ENCODE measurements at regions not wholly inside any gene's neighbourhood (a gene's known extent, or its start where the extent isn't known, plus 50 kb on each side); places are given as distances from the start of the nearest gene placed in this dataset.

DNA sequence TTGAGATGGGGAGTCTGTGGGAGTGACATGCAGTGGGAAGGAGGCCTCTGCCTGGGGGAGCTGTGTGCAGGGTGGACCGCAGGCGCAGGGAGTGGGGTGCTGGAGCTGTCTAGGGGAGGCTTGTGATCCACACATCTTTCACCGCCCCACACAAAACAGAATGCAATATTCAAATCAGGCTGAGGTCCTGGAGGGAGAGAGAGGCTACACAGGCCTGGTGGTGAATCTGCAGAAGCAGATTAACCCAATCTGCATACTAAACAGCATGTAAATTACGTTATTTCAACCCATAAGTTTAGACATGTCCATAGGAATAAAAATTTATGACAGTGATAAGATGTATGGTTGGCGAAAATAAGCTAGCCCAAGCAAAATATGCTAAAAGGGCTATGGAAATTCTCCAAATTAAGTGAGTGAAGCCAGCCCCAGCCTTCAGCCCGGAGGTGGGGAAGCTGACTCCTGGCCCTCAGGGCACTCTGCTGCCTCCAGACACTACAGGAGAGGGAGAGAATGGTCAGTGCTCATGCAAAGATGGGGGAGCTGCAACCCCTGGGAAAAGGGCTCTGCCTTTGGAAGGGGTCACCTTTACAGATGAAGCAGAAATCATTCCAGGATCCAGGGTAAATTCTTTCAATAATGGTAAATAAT, 156.2 kb upstream of the CTTNBP2NL start:
- H3K9ac ChIP-seq (ENCODE audit: low read depth in 1 of 2, low read length in 2 of 2): no peak overlapping the region
- H3K27me3 ChIP-seq (ENCODE audit: control insufficient read depth in 2 of 2, insufficient read depth in 2 of 2, low read length in 2 of 2): no peaks in the 10 kb centered on the region
- H3K27ac ChIP-seq (ENCODE audit: low read depth in 2 of 2, low read length in 2 of 2): no peak overlapping the region
- peaks cover 0 to 3% of the 10 kb centered on the region in 2 donors for H3K4me1 ChIP-seq (ENCODE audit: control insufficient read depth in 2 of 2, insufficient read depth in 2 of 2, low read length in 2 of 2)
- no peaks in the 10 kb centered on the region for H3K36me3 ChIP-seq (ENCODE audit: control insufficient read depth in 2 of 2, insufficient read depth in 2 of 2, low read length in 2 of 2)
- no peak overlapping the region for H3K4me3 ChIP-seq (ENCODE audit: low read length in 2 of 2)
- no peaks in the 10 kb centered on the region for H3K9me3 ChIP-seq (ENCODE audit: control insufficient read depth in 2 of 2, low read length in 2 of 2)

DNA sequence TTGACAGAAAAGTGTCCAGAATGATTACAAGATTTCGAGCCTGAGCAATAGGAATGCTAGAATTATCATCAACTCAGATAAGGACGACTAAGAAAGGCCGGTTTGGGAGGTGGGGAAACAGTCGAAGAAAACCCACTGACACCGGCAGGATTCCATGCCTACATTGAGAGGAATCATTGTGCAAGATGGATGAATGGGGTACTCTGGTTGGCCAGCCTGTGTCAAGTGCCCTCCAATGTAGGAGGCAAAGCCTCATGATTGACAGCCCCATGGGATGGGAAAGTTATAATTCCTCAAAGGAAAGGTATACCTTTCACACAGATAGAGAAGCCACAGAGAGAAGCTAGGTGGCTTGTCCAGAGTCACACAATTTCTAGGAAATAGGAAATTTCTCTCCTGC, 153.5 kb upstream of the CTTNBP2NL start:
- H3K9ac ChIP-seq (ENCODE audit: low read depth in 1 of 2, low read length in 2 of 2): no peak overlapping the region

DNA sequence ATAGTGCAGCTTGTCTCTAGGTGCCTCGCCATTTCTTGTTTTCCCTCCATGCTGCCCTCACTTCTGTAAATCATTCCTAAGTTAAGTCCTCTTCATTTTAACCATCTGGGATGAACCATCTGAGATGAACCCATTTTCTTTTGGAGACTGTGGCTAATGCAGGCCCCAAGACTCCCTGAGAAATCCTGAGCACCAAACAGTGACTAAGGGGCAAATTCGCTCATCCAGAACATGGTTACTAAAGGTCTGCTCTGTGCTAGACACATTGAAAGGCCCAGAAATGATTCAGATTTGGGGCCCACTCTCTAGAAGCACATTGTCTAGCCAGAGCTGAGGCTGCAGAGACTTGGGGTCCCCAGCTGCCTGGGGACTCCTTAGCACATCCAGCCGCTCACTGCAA, 151.9 kb upstream of the CTTNBP2NL start:
- Histone ChIP-seq H3K9ac (ENCODE audit: low read depth in 1 of 2, low read length in 2 of 2) (no peak overlapping the region), H3K27me3 (ENCODE audit: control insufficient read depth in 2 of 2, insufficient read depth in 2 of 2, low read length in 2 of 2) (no peaks in the 10 kb centered on the region), H3K4me1 (ENCODE audit: control insufficient read depth in 2 of 2, insufficient read depth in 2 of 2, low read length in 2 of 2) (no peaks in the 10 kb centered on the region), H3K36me3 (ENCODE audit: control insufficient read depth in 2 of 2, insufficient read depth in 2 of 2, low read length in 2 of 2) (no peaks in the 10 kb centered on the region), H3K4me3 (ENCODE audit: low read length in 2 of 2) (no peak overlapping the region), H3K9me3 (ENCODE audit: control insufficient read depth in 2 of 2, low read length in 2 of 2) (no peaks in the 10 kb centered on the region), H3K27ac (ENCODE audit: low read depth in 2 of 2, low read length in 2 of 2) (no peak overlapping the region)

More for the DNA sequence above, 153.5 kb upstream of the CTTNBP2NL start:
- Histone ChIP-seq H3K4me3 (ENCODE audit: low read length in 2 of 2) (no peak overlapping the region), H3K4me1 (ENCODE audit: control insufficient read depth in 2 of 2, insufficient read depth in 2 of 2, low read length in 2 of 2) (peaks cover 0 to 3% of the 10 kb centered on the region in 2 donors), H3K36me3 (ENCODE audit: control insufficient read depth in 2 of 2, insufficient read depth in 2 of 2, low read length in 2 of 2) (no peaks in the 10 kb centered on the region), H3K27ac (ENCODE audit: low read depth in 2 of 2, low read length in 2 of 2) (no peak overlapping the region), H3K9me3 (ENCODE audit: control insufficient read depth in 2 of 2, low read length in 2 of 2) (no peaks in the 10 kb centered on the region), H3K27me3 (ENCODE audit: control insufficient read depth in 2 of 2, insufficient read depth in 2 of 2, low read length in 2 of 2) (no peaks in the 10 kb centered on the region)

DNA sequence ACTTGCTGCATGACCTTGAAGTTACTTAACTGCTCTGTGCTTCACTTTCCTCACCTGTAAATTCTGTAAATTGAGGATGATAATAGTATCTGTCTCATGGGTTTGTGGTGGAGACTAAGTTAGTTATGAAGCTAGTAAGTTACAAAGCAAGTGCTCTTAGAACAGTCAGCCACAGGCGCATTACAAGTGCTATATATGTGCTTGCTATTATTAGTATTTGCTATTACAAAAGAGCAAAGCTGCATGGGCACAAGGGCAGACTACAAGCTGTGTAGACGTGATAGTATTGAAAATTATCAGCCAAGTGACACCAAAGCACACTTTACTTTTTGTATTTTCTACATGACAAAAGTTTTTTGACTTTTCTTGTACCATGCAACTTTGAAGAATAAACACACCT, 150.9 kb upstream of the CTTNBP2NL start:
- Histone ChIP-seq H3K27me3 (ENCODE audit: control insufficient read depth in 2 of 2, insufficient read depth in 2 of 2, low read length in 2 of 2) (no peaks in the 10 kb centered on the region), H3K4me1 (ENCODE audit: control insufficient read depth in 2 of 2, insufficient read depth in 2 of 2, low read length in 2 of 2) (no peaks in the 10 kb centered on the region), H3K27ac (ENCODE audit: low read depth in 2 of 2, low read length in 2 of 2) (no peak overlapping the region), H3K9ac (ENCODE audit: low read depth in 1 of 2, low read length in 2 of 2) (no peak overlapping the region), H3K36me3 (ENCODE audit: control insufficient read depth in 2 of 2, insufficient read depth in 2 of 2, low read length in 2 of 2) (no peaks in the 10 kb centered on the region), H3K9me3 (ENCODE audit: control insufficient read depth in 2 of 2, low read length in 2 of 2) (no peaks in the 10 kb centered on the region), H3K4me3 (ENCODE audit: low read length in 2 of 2) (no peak overlapping the region)

DNA sequence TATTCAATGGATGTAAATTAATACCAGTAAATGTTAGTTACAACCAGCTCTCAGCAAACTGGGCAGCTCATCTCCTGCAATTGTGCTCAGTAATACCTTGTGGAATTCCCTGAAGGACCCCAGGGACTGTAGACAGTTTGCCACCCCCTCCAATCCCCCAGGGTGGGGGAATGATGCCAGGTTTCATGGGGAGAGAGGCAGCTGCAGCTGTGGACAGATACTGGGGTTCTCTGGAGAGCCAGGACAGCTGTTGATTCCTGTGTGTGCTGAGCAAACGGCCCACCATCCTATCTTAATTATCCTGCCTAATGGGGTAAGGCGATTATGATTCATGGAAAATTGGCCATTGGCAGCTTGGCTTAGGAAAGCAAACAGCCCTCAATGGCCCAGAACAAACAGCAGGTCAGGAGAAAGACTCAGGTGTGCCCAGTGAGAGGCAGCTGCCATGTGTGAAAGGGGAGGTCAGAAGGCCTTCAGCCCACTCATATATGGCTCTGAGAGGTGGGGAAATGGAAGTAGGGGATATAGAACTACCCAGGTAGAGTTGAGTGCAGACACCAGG, 148.9 kb upstream of the CTTNBP2NL start:
- Histone ChIP-seq H3K4me3 (ENCODE audit: low read length in 2 of 2) (no peak overlapping the region), H3K9ac (ENCODE audit: low read depth in 1 of 2, low read length in 2 of 2) (no peak overlapping the region), H3K9me3 (ENCODE audit: control insufficient read depth in 2 of 2, low read length in 2 of 2) (no peaks in the 10 kb centered on the region), H3K27me3 (ENCODE audit: control insufficient read depth in 2 of 2, insufficient read depth in 2 of 2, low read length in 2 of 2) (no peaks in the 10 kb centered on the region), H3K36me3 (ENCODE audit: control insufficient read depth in 2 of 2, insufficient read depth in 2 of 2, low read length in 2 of 2) (no peaks in the 10 kb centered on the region), H3K27ac (ENCODE audit: low read depth in 2 of 2, low read length in 2 of 2) (no peak overlapping the region), H3K4me1 (ENCODE audit: control insufficient read depth in 2 of 2, insufficient read depth in 2 of 2, low read length in 2 of 2) (no peaks in the 10 kb centered on the region)

DNA sequence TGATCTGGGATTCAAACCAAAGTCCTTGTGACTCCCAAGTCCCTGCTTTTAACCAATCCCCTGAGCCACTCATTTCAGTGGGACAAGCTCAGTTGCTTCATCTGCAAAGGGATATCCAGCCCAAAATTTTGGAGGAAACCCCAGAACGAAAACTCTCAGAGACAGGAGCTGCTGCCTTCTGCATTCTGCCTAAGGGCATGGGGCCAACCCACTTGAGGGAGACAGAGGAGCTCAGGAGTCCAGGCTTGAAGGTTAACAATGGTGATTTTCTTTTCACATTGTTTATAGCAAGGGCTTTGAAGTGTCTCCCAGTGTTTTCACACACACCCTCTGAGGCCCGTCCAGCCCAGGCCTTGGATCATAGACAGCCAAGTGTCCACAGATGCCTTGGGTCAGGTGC, 148.1 kb upstream of the CTTNBP2NL start:
- H3K36me3 ChIP-seq (ENCODE audit: control insufficient read depth in 2 of 2, insufficient read depth in 2 of 2, low read length in 2 of 2): no peaks in the 10 kb centered on the region
- no peaks in the 10 kb centered on the region for H3K4me1 ChIP-seq (ENCODE audit: control insufficient read depth in 2 of 2, insufficient read depth in 2 of 2, low read length in 2 of 2)
- H3K9me3 ChIP-seq (ENCODE audit: control insufficient read depth in 2 of 2, low read length in 2 of 2): no peaks in the 10 kb centered on the region
- H3K27me3 ChIP-seq (ENCODE audit: control insufficient read depth in 2 of 2, insufficient read depth in 2 of 2, low read length in 2 of 2): no peaks in the 10 kb centered on the region
- no peak overlapping the region for H3K27ac ChIP-seq (ENCODE audit: low read depth in 2 of 2, low read length in 2 of 2)
- H3K4me3 ChIP-seq (ENCODE audit: low read length in 2 of 2): no peak overlapping the region
- H3K9ac ChIP-seq (ENCODE audit: low read depth in 1 of 2, low read length in 2 of 2): no peak overlapping the region

DNA sequence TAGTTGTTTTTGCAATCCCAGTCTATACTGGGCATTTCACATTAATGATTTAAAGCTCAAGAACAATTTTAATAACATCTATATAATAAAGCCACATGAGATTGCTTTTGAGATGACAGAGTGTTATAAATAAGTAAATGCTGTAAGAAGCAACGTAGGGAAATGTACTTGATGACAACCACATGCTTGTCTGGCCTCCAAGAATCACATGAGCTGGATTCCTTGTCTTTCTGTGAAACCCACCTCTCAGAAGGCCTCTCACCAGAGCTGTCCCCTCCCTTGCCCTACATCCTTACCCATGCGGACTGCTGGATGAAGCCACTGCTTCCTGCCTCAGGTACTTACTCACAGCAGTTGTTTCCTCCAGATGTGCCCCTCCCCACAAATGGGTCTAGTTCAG, 145.1 kb upstream of the CTTNBP2NL start:
- Histone ChIP-seq H3K4me1 (ENCODE audit: control insufficient read depth in 2 of 2, insufficient read depth in 2 of 2, low read length in 2 of 2) (no peaks in the 10 kb centered on the region), H3K9me3 (ENCODE audit: control insufficient read depth in 2 of 2, low read length in 2 of 2) (no peaks in the 10 kb centered on the region), H3K27ac (ENCODE audit: low read depth in 2 of 2, low read length in 2 of 2) (no peak overlapping the region), H3K36me3 (ENCODE audit: control insufficient read depth in 2 of 2, insufficient read depth in 2 of 2, low read length in 2 of 2) (no peaks in the 10 kb centered on the region), H3K4me3 (ENCODE audit: low read length in 2 of 2) (no peak overlapping the region), H3K27me3 (ENCODE audit: control insufficient read depth in 2 of 2, insufficient read depth in 2 of 2, low read length in 2 of 2) (no peaks in the 10 kb centered on the region), H3K9ac (ENCODE audit: low read depth in 1 of 2, low read length in 2 of 2) (no peak overlapping the region)

DNA sequence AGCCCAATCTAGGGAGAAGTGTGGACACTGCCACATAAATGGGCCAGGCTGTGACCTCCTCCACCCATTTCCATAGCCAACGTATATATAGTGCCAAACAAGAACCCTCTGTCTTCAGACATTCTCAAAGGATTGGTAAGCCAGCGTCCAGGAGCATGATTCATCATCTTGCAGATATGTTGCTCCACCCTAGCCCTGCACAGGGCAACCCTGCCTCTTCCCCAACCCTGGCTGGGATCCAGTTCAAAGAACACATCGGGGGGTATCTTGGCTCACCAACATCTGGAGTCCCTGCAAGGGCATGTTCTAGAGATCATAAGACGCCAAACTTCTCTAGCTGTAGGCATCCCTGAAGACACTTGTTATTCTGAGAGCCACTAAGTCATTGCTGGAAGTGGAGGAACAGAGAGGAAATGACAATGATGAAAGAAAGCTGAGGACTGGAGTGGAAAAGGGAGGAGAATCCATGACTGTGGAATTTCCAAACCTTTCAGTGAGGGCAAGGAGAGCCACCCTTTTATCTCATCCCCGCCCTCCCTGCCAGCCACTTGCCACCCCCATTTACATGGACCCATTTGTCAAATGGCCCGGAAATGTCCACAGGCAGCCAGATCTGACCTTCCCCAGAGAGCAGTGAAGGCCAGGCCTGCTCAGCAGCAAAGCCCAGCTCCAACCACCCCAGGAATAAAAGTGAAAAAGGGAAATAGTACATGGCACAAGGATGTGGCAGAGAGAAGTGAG, 144.1 kb upstream of the CTTNBP2NL start:
- H3K36me3 ChIP-seq (ENCODE audit: control insufficient read depth in 2 of 2, insufficient read depth in 2 of 2, low read length in 2 of 2): no peaks in the 10 kb centered on the region
- H3K9ac ChIP-seq (ENCODE audit: low read depth in 1 of 2, low read length in 2 of 2): no peak overlapping the region
- H3K4me1 ChIP-seq (ENCODE audit: control insufficient read depth in 2 of 2, insufficient read depth in 2 of 2, low read length in 2 of 2): no peaks in the 10 kb centered on the region

DNA sequence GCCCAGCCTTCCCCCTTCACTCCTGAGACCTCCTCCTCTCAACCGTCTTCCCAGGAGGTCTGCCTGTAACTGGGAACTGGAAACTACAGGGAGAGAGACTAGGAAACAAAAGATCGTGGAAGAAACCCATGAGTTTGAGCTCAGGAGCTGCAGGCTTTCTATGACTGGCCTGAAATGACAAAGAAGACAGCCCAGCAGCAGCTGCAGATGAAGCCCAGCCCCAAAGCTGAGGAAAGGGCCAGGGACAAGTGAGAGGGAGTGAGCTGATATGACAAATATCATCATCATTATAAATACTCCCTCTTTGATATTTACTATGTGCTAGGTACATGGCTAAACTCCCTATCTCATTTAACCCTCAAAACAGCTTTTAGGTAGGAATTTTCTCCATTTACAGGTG, 142.6 kb upstream of the CTTNBP2NL start:
- no peak overlapping the region for H3K27ac ChIP-seq (ENCODE audit: low read depth in 2 of 2, low read length in 2 of 2)
- no peaks in the 10 kb centered on the region for H3K4me1 ChIP-seq (ENCODE audit: control insufficient read depth in 2 of 2, insufficient read depth in 2 of 2, low read length in 2 of 2)
- no peak overlapping the region for H3K9ac ChIP-seq (ENCODE audit: low read depth in 1 of 2, low read length in 2 of 2)
- no peaks in the 10 kb centered on the region for H3K36me3 ChIP-seq (ENCODE audit: control insufficient read depth in 2 of 2, insufficient read depth in 2 of 2, low read length in 2 of 2)
- H3K4me3 ChIP-seq (ENCODE audit: low read length in 2 of 2): no peak overlapping the region
- no peaks in the 10 kb centered on the region for H3K27me3 ChIP-seq (ENCODE audit: control insufficient read depth in 2 of 2, insufficient read depth in 2 of 2, low read length in 2 of 2)
- H3K9me3 ChIP-seq (ENCODE audit: control insufficient read depth in 2 of 2, low read length in 2 of 2): no peaks in the 10 kb centered on the region

More for the DNA sequence above, 144.1 kb upstream of the CTTNBP2NL start:
- Histone ChIP-seq H3K9me3 (ENCODE audit: control insufficient read depth in 2 of 2, low read length in 2 of 2) (no peaks in the 10 kb centered on the region), H3K27me3 (ENCODE audit: control insufficient read depth in 2 of 2, insufficient read depth in 2 of 2, low read length in 2 of 2) (no peaks in the 10 kb centered on the region), H3K4me3 (ENCODE audit: low read length in 2 of 2) (no peak overlapping the region), H3K27ac (ENCODE audit: low read depth in 2 of 2, low read length in 2 of 2) (no peak overlapping the region)

DNA sequence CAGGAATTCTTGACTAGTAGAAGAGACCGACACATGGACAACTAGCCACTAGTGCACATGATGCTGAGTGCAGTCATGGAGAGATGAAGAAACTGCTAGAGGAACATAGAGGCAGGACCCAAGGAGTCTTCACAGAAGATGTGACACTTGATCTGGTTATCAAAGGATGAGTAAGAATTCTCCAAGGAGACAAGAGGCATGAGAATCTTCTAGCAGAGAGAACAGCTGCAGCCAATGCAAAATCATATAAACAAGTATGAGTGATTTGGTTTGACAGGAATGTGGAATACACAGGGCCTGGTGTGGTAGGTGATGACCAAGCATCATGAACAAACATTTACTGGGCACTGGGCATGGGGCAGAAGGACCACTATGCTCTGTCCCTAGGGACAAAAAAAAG, 140.9 kb upstream of the CTTNBP2NL start:
- no peak overlapping the region for H3K27ac ChIP-seq (ENCODE audit: low read depth in 2 of 2, low read length in 2 of 2)
- H3K27me3 ChIP-seq (ENCODE audit: control insufficient read depth in 2 of 2, insufficient read depth in 2 of 2, low read length in 2 of 2): no peaks in the 10 kb centered on the region
- no peaks in the 10 kb centered on the region for H3K36me3 ChIP-seq (ENCODE audit: control insufficient read depth in 2 of 2, insufficient read depth in 2 of 2, low read length in 2 of 2)

More for the DNA sequence above, 140.9 kb upstream of the CTTNBP2NL start:
- no peaks in the 10 kb centered on the region for H3K4me1 ChIP-seq (ENCODE audit: control insufficient read depth in 2 of 2, insufficient read depth in 2 of 2, low read length in 2 of 2)
- H3K4me3 ChIP-seq (ENCODE audit: low read length in 2 of 2): no peak overlapping the region
- H3K9ac ChIP-seq (ENCODE audit: low read depth in 1 of 2, low read length in 2 of 2): no peak overlapping the region
- H3K9me3 ChIP-seq (ENCODE audit: control insufficient read depth in 2 of 2, low read length in 2 of 2): no peaks in the 10 kb centered on the region
